ENCODE measurements at regions not wholly inside any gene's neighbourhood (a gene's known extent, or its start where the extent isn't known, plus 50 kb on each side); places are given as distances from the start of the nearest gene placed in this dataset.

DNA sequence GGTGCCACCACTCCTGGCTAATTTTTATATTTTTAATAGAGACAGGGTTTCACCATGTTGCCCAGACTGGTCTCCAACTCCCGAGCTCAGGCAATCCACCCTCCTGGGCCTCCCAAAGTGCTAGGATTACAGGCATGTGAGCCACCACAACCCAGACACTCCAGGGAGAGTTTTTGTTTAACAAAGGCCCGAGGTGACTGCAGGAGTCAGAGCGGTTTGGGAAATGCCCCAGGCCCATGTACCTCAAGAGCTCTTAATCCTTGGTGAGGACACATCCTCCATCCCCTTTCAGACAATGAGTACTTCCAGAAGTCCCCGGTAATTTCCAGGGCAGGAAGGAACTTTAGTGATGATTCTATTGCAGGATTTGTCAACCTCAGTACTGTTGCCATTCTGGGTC is 176.0 kb downstream of the ESRRB start:
- no peak for DNase-seq (ENCODE audit: low read depth in 1 of 2, low spot score in 1 of 2)
- TF ChIP-seq, protein P1, sequence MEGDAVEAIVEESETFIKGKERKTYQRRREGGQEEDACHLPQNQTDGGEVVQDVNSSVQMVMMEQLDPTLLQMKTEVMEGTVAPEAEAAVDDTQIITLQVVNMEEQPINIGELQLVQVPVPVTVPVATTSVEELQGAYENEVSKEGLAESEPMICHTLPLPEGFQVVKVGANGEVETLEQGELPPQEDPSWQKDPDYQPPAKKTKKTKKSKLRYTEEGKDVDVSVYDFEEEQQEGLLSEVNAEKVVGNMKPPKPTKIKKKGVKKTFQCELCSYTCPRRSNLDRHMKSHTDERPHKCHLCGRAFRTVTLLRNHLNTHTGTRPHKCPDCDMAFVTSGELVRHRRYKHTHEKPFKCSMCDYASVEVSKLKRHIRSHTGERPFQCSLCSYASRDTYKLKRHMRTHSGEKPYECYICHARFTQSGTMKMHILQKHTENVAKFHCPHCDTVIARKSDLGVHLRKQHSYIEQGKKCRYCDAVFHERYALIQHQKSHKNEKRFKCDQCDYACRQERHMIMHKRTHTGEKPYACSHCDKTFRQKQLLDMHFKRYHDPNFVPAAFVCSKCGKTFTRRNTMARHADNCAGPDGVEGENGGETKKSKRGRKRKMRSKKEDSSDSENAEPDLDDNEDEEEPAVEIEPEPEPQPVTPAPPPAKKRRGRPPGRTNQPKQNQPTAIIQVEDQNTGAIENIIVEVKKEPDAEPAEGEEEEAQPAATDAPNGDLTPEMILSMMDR (IDR thresholded peaks at IDR 0.05; ENCODE audit: low read depth, low read length): no peak
- no peaks in the 10 kb centered on the region for H3K9me3 ChIP-seq (ENCODE audit: low read depth)
- H3K27ac ChIP-seq: no peak overlapping the region
- H3K27me3 ChIP-seq: no peaks in the 10 kb centered on the region
- no peaks in the 10 kb centered on the region for H3K36me3 ChIP-seq
- H3K4me3 ChIP-seq: no peak overlapping the region
- H3K4me1 ChIP-seq (ENCODE audit: low read depth): no peaks in the 10 kb centered on the region

DNA sequence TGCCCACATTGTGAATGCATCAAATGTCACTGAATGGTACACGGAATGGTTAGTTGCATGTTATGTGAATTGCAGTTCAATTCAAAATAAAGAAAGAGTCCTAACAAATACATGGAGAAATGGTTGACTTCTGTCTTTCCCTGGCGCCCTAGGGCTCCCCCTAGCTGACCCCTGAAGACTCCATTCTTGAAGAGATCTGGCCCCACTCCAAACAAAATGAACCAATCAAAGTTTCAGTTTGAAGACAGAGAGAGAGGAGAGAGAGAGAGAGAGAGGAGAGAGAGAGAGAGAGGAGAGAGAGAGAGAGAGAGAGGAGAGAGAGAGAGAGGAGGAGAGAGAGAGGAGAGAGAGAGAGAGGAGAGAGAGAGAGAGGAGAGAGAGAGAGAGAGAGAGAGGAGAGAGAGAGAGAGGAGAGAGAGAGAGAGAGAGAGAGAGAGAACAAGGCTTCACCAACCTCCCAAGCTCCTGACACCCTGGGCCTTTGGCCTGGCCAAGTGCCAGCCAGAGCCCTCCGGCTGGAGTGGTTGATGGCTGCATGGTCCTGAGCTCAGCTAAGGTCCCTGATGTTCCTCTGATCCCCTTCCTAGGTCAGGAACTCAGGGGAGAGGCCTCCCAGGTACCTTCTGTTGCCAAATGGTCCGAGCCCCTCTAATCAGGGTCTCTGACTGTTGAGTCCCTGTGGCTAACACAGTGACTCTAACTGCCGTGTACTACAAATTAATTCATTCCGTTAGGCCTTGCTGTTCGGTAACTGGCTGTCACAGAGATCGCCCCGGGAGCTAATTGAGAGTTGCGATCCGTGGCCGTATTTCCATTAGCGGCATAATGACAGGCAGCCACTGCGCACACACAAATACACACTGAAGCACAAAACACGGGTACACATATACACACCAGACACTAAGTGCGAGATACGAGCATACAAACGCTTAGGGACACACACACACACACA is 188.8 kb downstream of the ESRRB start:
- Histone ChIP-seq H3K4me3 (no peak overlapping the region), H3K4me1 (ENCODE audit: low read depth) (no peaks in the 10 kb centered on the region), H3K27me3 (no peaks in the 10 kb centered on the region), H3K36me3 (no peaks in the 10 kb centered on the region), H3K9me3 (ENCODE audit: low read depth) (no peaks in the 10 kb centered on the region), H3K27ac (no peak overlapping the region)
- TF ChIP-seq, protein P1 (IDR thresholded peaks at IDR 0.05; ENCODE audit: low read depth, low read length): no peak
- DNase-seq (ENCODE audit: low read depth in 1 of 2, low spot score in 1 of 2): peak; percentile 10 to 34

DNA sequence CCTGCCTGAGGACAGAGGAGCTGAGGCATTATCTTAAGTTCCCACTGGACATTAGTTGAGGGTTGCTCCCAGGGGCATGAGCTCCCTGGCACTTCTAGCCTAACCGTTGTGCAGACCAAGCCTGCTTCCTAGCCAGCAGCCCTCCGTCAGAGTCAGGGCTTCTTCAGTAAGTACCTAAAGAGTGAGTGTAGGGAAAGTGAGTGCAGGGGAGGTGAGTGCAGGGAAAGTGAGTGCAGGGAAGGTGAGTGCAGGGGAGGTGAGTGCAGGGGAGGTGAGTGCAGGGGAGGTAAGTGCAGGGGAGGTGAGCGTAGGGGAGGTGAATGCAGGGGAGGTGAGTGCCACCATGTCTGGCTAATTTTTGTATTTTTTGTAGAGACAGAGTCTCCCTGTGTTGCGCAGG is 190.5 kb downstream of the ESRRB start:
- Histone ChIP-seq H3K27ac (no peak overlapping the region), H3K27me3 (no peaks in the 10 kb centered on the region), H3K4me1 (ENCODE audit: low read depth) (no peaks in the 10 kb centered on the region), H3K4me3 (no peak overlapping the region), H3K9me3 (ENCODE audit: low read depth) (no peaks in the 10 kb centered on the region), H3K36me3 (no peaks in the 10 kb centered on the region)
- no peak for DNase-seq (ENCODE audit: low read depth in 1 of 2, low spot score in 1 of 2)
- TF ChIP-seq, protein P1 (IDR thresholded peaks at IDR 0.05; ENCODE audit: low read depth, low read length): no peak

DNA sequence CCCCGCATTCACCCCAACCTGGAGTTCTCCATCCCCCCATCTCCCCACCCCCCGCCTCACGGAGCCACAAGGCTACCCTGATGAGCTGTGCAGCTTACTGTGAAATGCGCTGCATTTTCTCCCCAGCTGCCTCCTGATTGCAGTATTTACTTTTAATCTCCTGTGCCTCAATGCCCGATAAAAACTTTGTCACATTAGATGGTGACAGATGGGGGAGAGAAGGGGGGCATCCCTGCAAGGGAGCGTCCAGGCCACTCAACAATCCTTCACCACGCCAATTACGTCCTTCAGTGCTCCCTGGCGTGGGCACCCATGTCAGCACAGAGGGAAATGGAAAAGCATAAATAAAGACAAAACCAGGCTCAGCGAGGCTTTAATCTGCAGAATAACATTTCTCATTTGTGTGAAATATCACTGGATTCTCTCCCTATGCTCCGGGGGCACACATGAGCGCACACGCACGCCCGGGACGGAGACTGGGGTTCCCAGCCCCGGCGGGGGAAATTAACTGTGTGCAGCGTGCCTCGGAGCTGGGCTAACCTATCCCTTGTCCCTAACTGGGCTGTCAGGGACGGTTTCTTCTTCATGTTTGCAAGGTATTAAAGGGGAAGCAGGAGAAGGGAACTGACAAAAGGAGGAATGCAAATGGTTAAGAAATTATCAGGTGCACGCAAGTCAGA is 186.7 kb upstream of the VASH1 start:
- no peaks in the 10 kb centered on the region for H3K9me3 ChIP-seq (ENCODE audit: low read depth)
- H3K27ac ChIP-seq: no peak overlapping the region
- no peak for DNase-seq (ENCODE audit: low read depth in 1 of 2, low spot score in 1 of 2)
- H3K4me3 ChIP-seq: no peak overlapping the region
- no peaks in the 10 kb centered on the region for H3K4me1 ChIP-seq (ENCODE audit: low read depth)
- TF ChIP-seq, protein P1 (IDR thresholded peaks at IDR 0.05; ENCODE audit: low read depth, low read length): no peak
- H3K36me3 ChIP-seq: no peaks in the 10 kb centered on the region
- H3K27me3 ChIP-seq: no peaks in the 10 kb centered on the region

DNA sequence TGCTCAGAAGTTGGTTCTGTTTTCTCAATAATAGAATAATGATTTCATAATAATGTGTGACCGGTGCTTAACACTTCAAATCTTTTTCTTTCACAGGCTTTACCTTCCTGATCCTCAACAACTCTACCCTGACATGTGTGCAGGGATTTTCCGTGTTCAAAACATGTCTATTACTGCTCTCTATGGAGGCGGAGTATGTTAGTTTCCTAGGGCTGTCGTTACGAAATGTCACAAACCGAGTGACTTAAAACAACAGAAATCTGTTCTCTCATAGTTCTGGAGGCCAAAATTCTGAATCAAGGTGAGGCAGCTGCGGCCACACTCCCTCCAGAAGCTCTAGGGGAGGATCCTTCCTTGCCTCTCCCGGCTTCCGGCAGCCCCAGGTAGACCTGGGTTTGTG is 186.2 kb upstream of the VASH1 start:
- TF ChIP-seq, protein P1 (IDR thresholded peaks at IDR 0.05; ENCODE audit: low read depth, low read length): no peak

More for the DNA sequence above, 186.2 kb upstream of the VASH1 start:
- Histone ChIP-seq H3K4me3 (no peak overlapping the region), H3K9me3 (ENCODE audit: low read depth) (no peaks in the 10 kb centered on the region), H3K27ac (no peak overlapping the region), H3K4me1 (ENCODE audit: low read depth) (no peaks in the 10 kb centered on the region), H3K36me3 (no peaks in the 10 kb centered on the region), H3K27me3 (no peaks in the 10 kb centered on the region)
- DNase-seq (ENCODE audit: low read depth in 1 of 2, low spot score in 1 of 2): no peak

Measured in cardiac muscle cell (in vitro differentiated cells and primary cell).